HCT116 (cell line): ENCODE measurements at regions not wholly inside any gene's neighbourhood (a gene's known extent, or its start where the extent isn't known, plus 50 kb on each side); places are given as distances from the start of the nearest gene placed in this dataset.

Experiments used
- ATAC-seq: fragments of 200-7000 bp; cut with Tn5 transposase; 2 replicates; pipeline ENCODE4 v1.9.1; 2020; ENCODE audit warnings: mild to moderate bottlenecking, moderate library complexity
- BruUV-seq: library from RNA; stranded (reverse); fragments of 400-500 nt; replicated peaks from 2 replicates; lab custom pipeline; 2021; lab: Mats Ljungman, UMichigan
- CTCF ChIA-PET: fragments of 300-600 bp; sonication (Branson Sonifier 250); formaldehyde crosslinking; loops from one replicate; lab custom pipeline; 2021; ENCODE audit warnings: antibody characterized with exemption; lab: Charles Lee
- POLR2A ChIA-PET: fragments of 300-600, 350-600 bp; sonication (Branson Sonifier 250); formaldehyde crosslinking; loops from one replicate; lab custom pipeline; 2021; ENCODE audit warnings: antibody characterized with exemption; lab: Charles Lee
- RAD21 ChIA-PET, 2 experiments: fragments of 300-600 bp; sonication (Branson Sonifier 250); formaldehyde crosslinking; loops; one replicate each; lab custom pipeline; 2023; ENCODE audit warnings: low total read pairs in 2 of 2; ENCODE audit not compliant: uncharacterized antibody in 2 of 2, unreplicated experiment in 2 of 2, low non-redundant PET in 1 of 2; lab: Charles Lee
- DNase-seq: peaks from one replicate; pipeline ENCODE4 v3.0.0-alpha.2; 2010; ENCODE audit warnings: low read depth, low spot score
- H2AFZ ChIP-seq: fragments of 200-600 bp; shearing (Covaris generic), sonication (generic); 2 replicates; pipeline ENCODE4 v1.6.1; 2017; ENCODE audit warnings: low read depth, mixed run types, mixed read lengths, antibody characterized with exemption, low read length; ENCODE audit not compliant: poor library complexity, severe bottlenecking
- H3K27ac ChIP-seq: 2 replicates; pipeline ENCODE4 v1.5.1; 2012; ENCODE audit warnings: low read depth, low read length
- H3K27me3 ChIP-seq: fragments of 200-600 bp; sonication (generic); 2 replicates; pipeline ENCODE4 v1.6.1; 2016; ENCODE audit warnings: mixed run types, low read length, mixed read lengths; ENCODE audit not compliant: insufficient read depth
- H3K36me3 ChIP-seq, 2 experiments: fragments of 200-500 bp in 1 of 2; fragments of 200-600 bp in 1 of 2; sonication (Bioruptor generic) in 1 of 2; sonication (generic) in 1 of 2; 2 replicates each; pipeline versions ENCODE4 v1.5.1 to v1.6.1; 2014 to 2016; ENCODE audit warnings: low read length in 2 of 2, inconsistent platforms in 1 of 2, mixed read lengths in 1 of 2, mixed run types in 1 of 2; ENCODE audit not compliant: insufficient read depth in 2 of 2, control insufficient read depth in 1 of 2
- H3K4me1 ChIP-seq, 2 experiments: fragments of 200-600 bp in 1 of 2; sonication (generic) in 1 of 2; 2 replicates each; pipeline versions ENCODE4 v1.5.1 to v1.6.1; 2012 to 2017; ENCODE audit warnings: low read length in 2 of 2, inconsistent platforms in 1 of 2, mild to moderate bottlenecking in 1 of 2, mixed read lengths in 1 of 2, mixed run types in 1 of 2, moderate library complexity in 1 of 2; ENCODE audit not compliant: insufficient read depth in 2 of 2, control insufficient read depth in 1 of 2
- H3K4me2 ChIP-seq: fragments of 200-600 bp; sonication (generic); 2 replicates; pipeline ENCODE4 v1.6.1; 2017; ENCODE audit warnings: mixed run types, low read length, mixed read lengths
- H3K4me3 ChIP-seq, 2 experiments: fragments of 200-600 bp in 1 of 2; sonication (generic) in 1 of 2; replicated peaks in 1 of 2; 2 replicates each; pipeline ENCODE4 v1.5.1; 2011 to 2016; ENCODE audit warnings: low read length in 2 of 2, control low read depth in 1 of 2, low read depth in 1 of 2, mild to moderate bottlenecking in 1 of 2, mixed read lengths in 1 of 2, mixed run types in 1 of 2
- H3K79me2 ChIP-seq: fragments of 200-600 bp; sonication (generic); 2 replicates; pipeline ENCODE4 v1.6.1; 2017; ENCODE audit warnings: mild to moderate bottlenecking, mixed run types, low read length, moderate library complexity, mixed read lengths; ENCODE audit not compliant: insufficient read depth
- H3K9ac ChIP-seq: fragments of 200-600 bp; sonication (generic); 2 replicates; pipeline ENCODE4 v1.6.1; 2016; ENCODE audit warnings: low read length, mixed read lengths
- H3K9me2 ChIP-seq: fragments of 200-600 bp; sonication (generic), shearing (Covaris generic); 2 replicates; pipeline ENCODE4 v1.6.1; 2017; ENCODE audit warnings: mixed run types, mild to moderate bottlenecking, moderate library complexity; ENCODE audit not compliant: insufficient read depth
- H3K9me3 ChIP-seq, 2 experiments: fragments of 200-500 bp in 1 of 2; fragments of 200-600 bp in 1 of 2; sonication (Bioruptor generic) in 1 of 2; sonication (generic) in 1 of 2; 2 replicates each; pipeline ENCODE4 v1.6.1; 2014 to 2017; ENCODE audit warnings: low read length in 2 of 2, mixed read lengths in 2 of 2, inconsistent platforms in 1 of 2, low read depth in 1 of 2, mild to moderate bottlenecking in 1 of 2, mixed run types in 1 of 2, moderate library complexity in 1 of 2; ENCODE audit not compliant: control insufficient read depth in 1 of 2, insufficient read depth in 1 of 2
- H4K20me1 ChIP-seq: fragments of 200-600 bp; sonication (generic), shearing (Covaris generic); 2 replicates; pipeline ENCODE4 v1.6.1; 2017; ENCODE audit warnings: mixed run types, mild to moderate bottlenecking, moderate library complexity; ENCODE audit not compliant: insufficient read depth
- CBX3 ChIP-seq: IDR thresholded peaks from 2 replicates; pipeline ENCODE4 v1.6.1; 2012; ENCODE audit warnings: low read depth
- CEBPB ChIP-seq: IDR thresholded peaks from 2 replicates; pipeline ENCODE4 v1.6.1; 2012; ENCODE audit warnings: low read depth
- EGR1 ChIP-seq: IDR thresholded peaks from 2 replicates; pipeline ENCODE4 v1.6.1; 2012; ENCODE audit warnings: low read depth
- FOSL1 ChIP-seq: IDR thresholded peaks from 2 replicates; pipeline ENCODE4 v1.6.1; 2012; ENCODE audit warnings: low read depth
- JUND ChIP-seq: IDR thresholded peaks from 2 replicates; pipeline ENCODE4 v1.6.1; 2012
- POLR2A ChIP-seq: IDR thresholded peaks from 2 replicates; pipeline ENCODE4 v1.7.0; 2011; ENCODE audit warnings: borderline replicate concordance; ENCODE audit not compliant: insufficient read depth, insufficient read length; ENCODE audit errors: extremely low read depth
- POLR2AphosphoS5 ChIP-seq: IDR thresholded peaks from 2 replicates; pipeline ENCODE4 v1.6.1; 2011; ENCODE audit warnings: mild to moderate bottlenecking, low read depth, low read length, moderate library complexity
- SIN3A ChIP-seq: IDR thresholded peaks from 2 replicates; pipeline ENCODE4 v1.6.1; 2012; ENCODE audit warnings: low read depth
- TCF7L2 ChIP-seq: IDR thresholded peaks from 2 replicates; pipeline ENCODE4 v1.7.0; 2011; ENCODE audit warnings: borderline replicate concordance, inconsistent platforms; ENCODE audit not compliant: insufficient read depth, insufficient read length; ENCODE audit errors: extremely low read depth
- YY1 ChIP-seq: IDR thresholded peaks from 2 replicates; pipeline ENCODE4 v1.6.1; 2011; ENCODE audit warnings: low read length, low read depth, moderate library complexity, mild to moderate bottlenecking; ENCODE audit not compliant: insufficient replicate concordance; ENCODE audit errors: extremely low read depth
- ZFX ChIP-seq: fragments of 450-650 bp; IDR thresholded peaks from 2 replicates; pipeline ENCODE4 v1.6.1; 2017
- intact Hi-C: fragments of 100-400 bp; cut with micrococcal nuclease; formaldehyde crosslinking; loops from 2 replicates; pipeline ENCODE4 v1.10.0; 2022
- TF ChIP-seq, protein P1 (sequence below): IDR thresholded peaks from 2 replicates; pipeline ENCODE4 v1.6.1; 2011; ENCODE audit warnings: mild to moderate bottlenecking, low read length, moderate library complexity; ENCODE audit not compliant: insufficient replicate concordance; ENCODE audit errors: extremely low read depth
- TF ChIP-seq, protein P2 (sequence below): IDR thresholded peaks from 2 replicates; pipeline ENCODE4 v1.6.1; 2012; ENCODE audit warnings: low read depth
- TF ChIP-seq, protein P3 (sequence below): IDR thresholded peaks from 2 replicates; pipeline ENCODE4 v1.6.1; 2012

DNA sequence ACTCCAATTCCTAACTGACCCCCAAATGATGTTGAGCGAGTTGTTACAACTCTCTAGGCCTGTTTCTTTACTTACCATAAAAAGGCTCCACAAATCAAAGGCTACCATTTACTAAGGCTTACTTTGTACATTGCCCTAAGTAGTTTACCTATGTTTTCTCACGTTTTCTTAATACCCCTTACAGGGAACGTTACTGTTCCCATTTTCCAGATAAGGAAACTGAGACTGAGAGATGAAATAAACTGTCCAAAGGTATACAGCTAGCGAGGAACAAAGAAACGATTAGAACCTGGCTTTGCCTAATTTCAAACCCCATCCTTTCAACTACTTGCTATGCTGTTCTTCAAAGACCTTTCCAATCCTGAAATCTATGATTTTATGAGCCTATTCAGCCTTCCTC lies 74.8 kb upstream of the SPTBN1 start:
- Histone ChIP-seq H2AFZ (no peak overlapping the region), H3K27ac (no peak overlapping the region), H3K27me3 (no peaks in the 10 kb centered on the region), H3K4me2 (no peak overlapping the region), H3K9ac (no peak overlapping the region), H3K9me3 (no peaks in the 10 kb centered on the region), H3K4me1 (no peaks in the 10 kb centered on the region), H3K79me2 (no peaks in the 10 kb centered on the region), H3K4me3 (no peak overlapping the region), H3K36me3 (no peaks in the 10 kb centered on the region), H3K9me2 (no peaks in the 10 kb centered on the region), H4K20me1 (no peaks in the 10 kb centered on the region)
- POLR2A ChIA-PET, result no interaction called here
- intact Hi-C loops, result no loop called here
- ATAC-seq (no peak), DNase-seq (no peak)
- CTCF ChIA-PET, result no interaction called here
- no TSS peak for BruUV-seq
- TF ChIP-seq, protein P1, sequence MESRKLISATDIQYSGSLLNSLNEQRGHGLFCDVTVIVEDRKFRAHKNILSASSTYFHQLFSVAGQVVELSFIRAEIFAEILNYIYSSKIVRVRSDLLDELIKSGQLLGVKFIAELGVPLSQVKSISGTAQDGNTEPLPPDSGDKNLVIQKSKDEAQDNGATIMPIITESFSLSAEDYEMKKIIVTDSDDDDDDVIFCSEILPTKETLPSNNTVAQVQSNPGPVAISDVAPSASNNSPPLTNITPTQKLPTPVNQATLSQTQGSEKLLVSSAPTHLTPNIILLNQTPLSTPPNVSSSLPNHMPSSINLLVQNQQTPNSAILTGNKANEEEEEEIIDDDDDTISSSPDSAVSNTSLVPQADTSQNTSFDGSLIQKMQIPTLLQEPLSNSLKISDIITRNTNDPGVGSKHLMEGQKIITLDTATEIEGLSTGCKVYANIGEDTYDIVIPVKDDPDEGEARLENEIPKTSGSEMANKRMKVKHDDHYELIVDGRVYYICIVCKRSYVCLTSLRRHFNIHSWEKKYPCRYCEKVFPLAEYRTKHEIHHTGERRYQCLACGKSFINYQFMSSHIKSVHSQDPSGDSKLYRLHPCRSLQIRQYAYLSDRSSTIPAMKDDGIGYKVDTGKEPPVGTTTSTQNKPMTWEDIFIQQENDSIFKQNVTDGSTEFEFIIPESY, result no peak
- no peak for TF ChIP-seq TCF7L2
- TF ChIP-seq, all 23 proteins: peak for 0
- RAD21 ChIA-PET, result no interaction called here

DNA sequence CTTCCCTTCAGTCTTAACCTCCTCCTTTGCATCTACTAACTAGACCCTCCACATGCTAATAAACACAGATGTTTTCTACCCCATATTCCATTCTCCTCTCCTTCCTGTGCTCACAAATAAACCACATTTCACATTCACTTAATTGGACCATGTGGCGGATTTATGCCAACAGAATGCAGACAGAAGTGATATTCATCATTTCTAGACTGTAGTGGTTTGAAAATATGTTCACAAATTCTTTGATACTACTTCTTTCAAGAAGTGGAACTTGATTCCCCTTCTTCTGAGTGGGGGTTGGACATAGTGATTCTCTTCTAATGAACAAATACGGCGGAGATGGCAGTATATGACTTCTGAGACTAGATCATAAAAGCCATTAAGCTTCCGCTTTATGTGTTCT lies 73.5 kb upstream of the SPTBN1 start:
- intact Hi-C loops, result no loop called here
- no peak overlapping the region for H2AFZ ChIP-seq
- H3K4me1 ChIP-seq, result no peaks in the 10 kb centered on the region
- CTCF ChIA-PET, result no interaction called here
- no peak overlapping the region for H3K4me2 ChIP-seq
- no peaks in the 10 kb centered on the region for H4K20me1 ChIP-seq
- H3K79me2 ChIP-seq, result no peaks in the 10 kb centered on the region
- H3K4me3 ChIP-seq, result no peak overlapping the region
- RAD21 ChIA-PET, result no interaction called here
- ATAC-seq, result no peak
- H3K27ac ChIP-seq, result no peak overlapping the region
- BruUV-seq, result no TSS peak
- no peaks in the 10 kb centered on the region for H3K36me3 ChIP-seq
- no peak overlapping the region for H3K9ac ChIP-seq
- no peak for DNase-seq
- H3K9me2 ChIP-seq, result no peaks in the 10 kb centered on the region
- POLR2A ChIA-PET, result no interaction called here
- H3K9me3 ChIP-seq, result no peaks in the 10 kb centered on the region
- H3K27me3 ChIP-seq, result no peaks in the 10 kb centered on the region
- TF ChIP-seq ZFX (no peak), CEBPB (no peak), JUND (no peak), POLR2AphosphoS5 (no peak), CBX3 (no peak), FOSL1 (no peak), SIN3A (no peak), EGR1 (no peak), YY1 (no peak), POLR2A (no peak)
- TF ChIP-seq, protein P2, sequence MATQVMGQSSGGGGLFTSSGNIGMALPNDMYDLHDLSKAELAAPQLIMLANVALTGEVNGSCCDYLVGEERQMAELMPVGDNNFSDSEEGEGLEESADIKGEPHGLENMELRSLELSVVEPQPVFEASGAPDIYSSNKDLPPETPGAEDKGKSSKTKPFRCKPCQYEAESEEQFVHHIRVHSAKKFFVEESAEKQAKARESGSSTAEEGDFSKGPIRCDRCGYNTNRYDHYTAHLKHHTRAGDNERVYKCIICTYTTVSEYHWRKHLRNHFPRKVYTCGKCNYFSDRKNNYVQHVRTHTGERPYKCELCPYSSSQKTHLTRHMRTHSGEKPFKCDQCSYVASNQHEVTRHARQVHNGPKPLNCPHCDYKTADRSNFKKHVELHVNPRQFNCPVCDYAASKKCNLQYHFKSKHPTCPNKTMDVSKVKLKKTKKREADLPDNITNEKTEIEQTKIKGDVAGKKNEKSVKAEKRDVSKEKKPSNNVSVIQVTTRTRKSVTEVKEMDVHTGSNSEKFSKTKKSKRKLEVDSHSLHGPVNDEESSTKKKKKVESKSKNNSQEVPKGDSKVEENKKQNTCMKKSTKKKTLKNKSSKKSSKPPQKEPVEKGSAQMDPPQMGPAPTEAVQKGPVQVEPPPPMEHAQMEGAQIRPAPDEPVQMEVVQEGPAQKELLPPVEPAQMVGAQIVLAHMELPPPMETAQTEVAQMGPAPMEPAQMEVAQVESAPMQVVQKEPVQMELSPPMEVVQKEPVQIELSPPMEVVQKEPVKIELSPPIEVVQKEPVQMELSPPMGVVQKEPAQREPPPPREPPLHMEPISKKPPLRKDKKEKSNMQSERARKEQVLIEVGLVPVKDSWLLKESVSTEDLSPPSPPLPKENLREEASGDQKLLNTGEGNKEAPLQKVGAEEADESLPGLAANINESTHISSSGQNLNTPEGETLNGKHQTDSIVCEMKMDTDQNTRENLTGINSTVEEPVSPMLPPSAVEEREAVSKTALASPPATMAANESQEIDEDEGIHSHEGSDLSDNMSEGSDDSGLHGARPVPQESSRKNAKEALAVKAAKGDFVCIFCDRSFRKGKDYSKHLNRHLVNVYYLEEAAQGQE, result no peak
- TF ChIP-seq, protein P3, sequence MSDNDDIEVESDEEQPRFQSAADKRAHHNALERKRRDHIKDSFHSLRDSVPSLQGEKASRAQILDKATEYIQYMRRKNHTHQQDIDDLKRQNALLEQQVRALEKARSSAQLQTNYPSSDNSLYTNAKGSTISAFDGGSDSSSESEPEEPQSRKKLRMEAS, result no peak
